ENCODE measurements at regions not wholly inside any gene's neighbourhood (a gene's known extent, or its start where the extent isn't known, plus 50 kb on each side); places are given as distances from the start of the nearest gene placed in this dataset.

DNA sequence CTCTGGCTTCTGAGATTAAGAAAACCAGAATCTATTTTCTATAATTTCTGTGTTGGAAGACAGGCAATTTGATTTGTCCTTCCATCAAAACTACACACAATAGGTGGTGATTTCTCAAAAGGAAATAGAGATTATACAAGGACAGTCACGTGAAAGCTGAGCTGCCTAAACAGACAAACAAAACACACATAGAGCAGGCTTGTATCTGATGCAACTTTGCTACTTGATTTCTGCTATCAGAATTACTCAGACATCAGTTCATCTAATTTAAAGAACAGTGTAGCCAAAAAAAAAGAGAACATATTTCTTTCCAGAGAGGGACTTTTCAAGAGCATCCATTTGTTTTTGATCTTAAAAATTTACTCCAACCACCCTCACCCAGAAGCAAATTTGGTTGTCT lies 2128.3 kb upstream of the C9orf72 start:
- Histone ChIP-seq H3K27me3 (replicated peaks in 1 of 2; ENCODE audit: control insufficient read depth in 2 of 2, insufficient read depth in 2 of 2, low read length in 1 of 2) (no peaks in the 10 kb centered on the region), H3K9ac (ENCODE audit: control insufficient read depth, insufficient read depth, low read length) (no peak overlapping the region), H3K27ac (ENCODE audit: control insufficient read depth, insufficient read depth) (no peak overlapping the region), H3K4me2 (ENCODE audit: control insufficient read depth, insufficient read depth) (no peak overlapping the region), H3K36me3 (ENCODE audit: control insufficient read depth in 2 of 2, insufficient read depth in 2 of 2, low read length in 1 of 2) (no peaks in the 10 kb centered on the region), H3K4me3 (no peak overlapping the region), H2AFZ (ENCODE audit: control insufficient read depth, low read depth, low read length) (no peak overlapping the region), H4K20me1 (ENCODE audit: control insufficient read depth, insufficient read depth) (no peaks in the 10 kb centered on the region), H3K4me1 (ENCODE audit: control insufficient read depth, insufficient read depth, low read length) (no peaks in the 10 kb centered on the region), H3K79me2 (ENCODE audit: control insufficient read depth, insufficient read depth, low read length) (no peaks in the 10 kb centered on the region), H3K9me3 (replicated peaks; ENCODE audit: control insufficient read depth, insufficient read depth, low read length) (no peaks in the 10 kb centered on the region)
- DNase-seq (ENCODE audit: low read depth, low spot score) (no peak), ATAC-seq (no peak), FAIRE-seq (no peak)
- ChIA-PET RAD21 (ENCODE audit: unreplicated experiment) (no interaction called here), SMC1A (ENCODE audit: uncharacterized antibody, unreplicated experiment) (interaction anchor here (0.7 kb wide), 1 partner anchor 152 kb away, joined by 3 read pairs; no protein-coding TSS in a partner anchor), POLR2A (no interaction called here), CTCF (no interaction called here)
- intact Hi-C loops (cut with micrococcal nuclease; ENCODE audit: unreplicated experiment) (no loop called here), in situ Hi-C loops (cut with MboI) (no loop called here)
- TF ChIP-seq NR2C1 (IDR thresholded peaks at IDR 0.05) (no peak), NKRF (conservative IDR thresholded peaks at IDR 0.05) (no peak), PML (IDR thresholded peaks at IDR 0.05; ENCODE audit: low read length) (no peak), ATF2 (IDR thresholded peaks at IDR 0.05; ENCODE audit: low read length) (no peak), KDM1A (IDR thresholded peaks at IDR 0.05; ENCODE audit: borderline replicate concordance) (no peak), EGR1 (IDR thresholded peaks at IDR 0.05; ENCODE audit: borderline replicate concordance in 1 of 2, low read depth in 2 of 2, low read length in 2 of 2) (no peak)
- TF ChIP-seq, protein P1, sequence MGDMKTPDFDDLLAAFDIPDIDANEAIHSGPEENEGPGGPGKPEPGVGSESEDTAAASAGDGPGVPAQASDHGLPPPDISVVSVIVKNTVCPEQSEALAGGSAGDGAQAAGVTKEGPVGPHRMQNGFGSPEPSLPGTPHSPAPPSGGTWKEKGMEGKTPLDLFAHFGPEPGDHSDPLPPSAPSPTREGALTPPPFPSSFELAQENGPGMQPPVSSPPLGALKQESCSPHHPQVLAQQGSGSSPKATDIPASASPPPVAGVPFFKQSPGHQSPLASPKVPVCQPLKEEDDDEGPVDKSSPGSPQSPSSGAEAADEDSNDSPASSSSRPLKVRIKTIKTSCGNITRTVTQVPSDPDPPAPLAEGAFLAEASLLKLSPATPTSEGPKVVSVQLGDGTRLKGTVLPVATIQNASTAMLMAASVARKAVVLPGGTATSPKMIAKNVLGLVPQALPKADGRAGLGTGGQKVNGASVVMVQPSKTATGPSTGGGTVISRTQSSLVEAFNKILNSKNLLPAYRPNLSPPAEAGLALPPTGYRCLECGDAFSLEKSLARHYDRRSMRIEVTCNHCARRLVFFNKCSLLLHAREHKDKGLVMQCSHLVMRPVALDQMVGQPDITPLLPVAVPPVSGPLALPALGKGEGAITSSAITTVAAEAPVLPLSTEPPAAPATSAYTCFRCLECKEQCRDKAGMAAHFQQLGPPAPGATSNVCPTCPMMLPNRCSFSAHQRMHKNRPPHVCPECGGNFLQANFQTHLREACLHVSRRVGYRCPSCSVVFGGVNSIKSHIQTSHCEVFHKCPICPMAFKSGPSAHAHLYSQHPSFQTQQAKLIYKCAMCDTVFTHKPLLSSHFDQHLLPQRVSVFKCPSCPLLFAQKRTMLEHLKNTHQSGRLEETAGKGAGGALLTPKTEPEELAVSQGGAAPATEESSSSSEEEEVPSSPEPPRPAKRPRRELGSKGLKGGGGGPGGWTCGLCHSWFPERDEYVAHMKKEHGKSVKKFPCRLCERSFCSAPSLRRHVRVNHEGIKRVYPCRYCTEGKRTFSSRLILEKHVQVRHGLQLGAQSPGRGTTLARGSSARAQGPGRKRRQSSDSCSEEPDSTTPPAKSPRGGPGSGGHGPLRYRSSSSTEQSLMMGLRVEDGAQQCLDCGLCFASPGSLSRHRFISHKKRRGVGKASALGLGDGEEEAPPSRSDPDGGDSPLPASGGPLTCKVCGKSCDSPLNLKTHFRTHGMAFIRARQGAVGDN (IDR thresholded peaks at IDR 0.05): no peak
- BruUV-seq (replicated peaks): no TSS peak
- WGBS (ENCODE audit: insufficient coverage, insufficient replicate concordance, low lambda C conversion rate, missing lambda C conversion rate): 7% methylated on average over 1 of the region's 1 CpG
